Right cardiac atrium (tissue), 5 donors: ENCODE measurements at regions not wholly inside any gene's neighbourhood (a gene's known extent, or its start where the extent isn't known, plus 50 kb on each side); places are given as distances from the start of the nearest gene placed in this dataset.
A peak's percentile ranks its signal among the peaks of the same experiment; 100 is the strongest.

ENCODE experiments used
- ATAC-seq, 2 donors: fragments of 200-7000 bp; cut with Tn5 transposase; one replicate each; pipeline versions ENCODE4 v1.8.0 to v1.9.1; 2020; ENCODE audit warnings: moderate library complexity in 2 of 2, mild to moderate bottlenecking in 1 of 2
- DNase-seq, 3 donors: peaks; one replicate each; pipeline ENCODE4 v3.0.0-alpha.2; 2020
- H3K27ac ChIP-seq: one replicate; pipeline ENCODE4 v1.5.1; 2013; ENCODE audit warnings: mild to moderate bottlenecking, low read length, control low read depth, moderate library complexity
- H3K27me3 ChIP-seq: one replicate; pipeline ENCODE4 v1.6.1; 2013; ENCODE audit not compliant: control insufficient read depth, insufficient read depth
- H3K4me1 ChIP-seq: one replicate; pipeline ENCODE4 v1.6.1; 2013; ENCODE audit warnings: low read length; ENCODE audit not compliant: control insufficient read depth, insufficient read depth
- H3K4me3 ChIP-seq: one replicate; pipeline ENCODE4 v1.5.1; 2013; ENCODE audit warnings: low read length, control low read depth
- H3K9me3 ChIP-seq: one replicate; pipeline ENCODE4 v1.6.1; 2013; ENCODE audit warnings: low read length; ENCODE audit not compliant: control insufficient read depth
- WGBS: extraction: QIAGEN DNeasy Blood & Tissue Kit; methylation state at CpG from one replicate; pipeline ENCODE4 v1.1.7; 2013; 5-methylcytosine and 5-hydroxymethylcytosine counted together
- intact Hi-C, 4 donors: fragments of 100-400 bp; cut with DNase I; formaldehyde crosslinking; loops; one replicate each; pipeline versions ENCODE4 v1.11.0 to v1.14.0; 2022 to 2023
- donor health status: healthy with polysubstance abuse.
- donor health status: DM: no; HTN: yes; CAD: no.
- donor health status: DM: no; HTN: no; CAD: no.
- donor health status: DM: no; HTN: yes; CAD: no; lungs with severe emphysema.
- donor health status: DM: yes; HTN: yes; CAD: no.

GRCh38 chr1:79988401-79988800 lies 981.9 kb upstream of the ADGRL4 start:
- 86% methylated on average over 3 of the region's 3 CpGs for WGBS
- H3K4me1 ChIP-seq, result no peaks in the 10 kb centered on the region
- DNase-seq, result no peak
- no peak for ATAC-seq
- H3K4me3 ChIP-seq, result no peak overlapping the region
- no peak overlapping the region for H3K27ac ChIP-seq
- H3K27me3 ChIP-seq, result no peaks in the 10 kb centered on the region
- intact Hi-C loops, result no loop called here
- H3K9me3 ChIP-seq, result no peaks in the 10 kb centered on the region

GRCh38 chr1:79982211-79982610 lies 975.7 kb upstream of the ADGRL4 start:
- no peak overlapping the region for H3K4me3 ChIP-seq
- ATAC-seq (peak; percentile 96 to 97), DNase-seq (peak; percentile 81 to 93 (median 91))
- intact Hi-C loops, result no loop called here
- no peaks in the 10 kb centered on the region for H3K4me1 ChIP-seq
- H3K9me3 ChIP-seq, result no peaks in the 10 kb centered on the region
- no peaks in the 10 kb centered on the region for H3K27me3 ChIP-seq
- H3K27ac ChIP-seq, result no peak overlapping the region
- WGBS, result 4% methylated on average over 3 of the region's 3 CpGs

DNA sequence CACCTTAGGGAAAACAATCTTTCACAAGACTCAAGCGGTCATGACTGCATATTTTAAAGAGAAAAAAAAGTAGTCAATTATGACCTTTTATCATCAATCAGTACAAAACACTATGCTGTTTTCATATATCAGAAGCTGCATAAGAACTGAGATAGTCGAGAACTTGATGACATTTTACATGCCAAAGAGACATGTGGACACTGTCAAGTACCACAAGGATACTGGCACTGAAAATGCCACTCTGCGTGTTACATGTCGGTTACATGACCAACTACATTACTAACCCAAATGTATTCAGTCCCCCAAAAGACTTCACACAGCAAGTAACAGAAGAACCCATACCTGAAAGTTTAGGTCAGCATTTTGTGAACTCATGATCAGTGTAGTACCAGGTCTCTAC lies 975.0 kb upstream of the ADGRL4 start:
- 44% methylated on average over 4 of the region's 4 CpGs for WGBS
- DNase-seq (no peak), ATAC-seq (peak; percentile 54 to 59)
- Histone ChIP-seq H3K27ac (peak overlapping the region; percentile 8), H3K4me1 (no peaks in the 10 kb centered on the region), H3K27me3 (no peaks in the 10 kb centered on the region), H3K4me3 (no peak overlapping the region), H3K9me3 (no peaks in the 10 kb centered on the region)
- intact Hi-C loops, result no loop called here

DNA sequence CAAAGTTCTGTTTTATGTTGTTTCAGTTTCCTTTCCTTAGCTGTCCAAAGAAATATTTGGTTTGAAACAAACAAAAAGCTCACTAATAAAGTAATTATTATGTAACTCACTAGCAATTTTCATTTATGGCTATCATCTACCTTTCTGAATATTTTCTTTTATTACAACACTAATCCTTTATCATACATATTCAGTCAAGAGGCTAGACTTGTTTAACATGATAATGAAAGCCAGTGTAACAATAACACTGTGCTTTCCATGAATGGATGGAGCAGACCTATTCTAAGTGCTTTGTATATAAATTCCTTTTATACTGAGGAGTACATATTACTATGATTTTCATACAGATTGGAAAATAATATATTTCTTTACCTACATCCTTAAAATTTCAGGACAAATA lies 972.8 kb upstream of the ADGRL4 start:
- H3K27ac ChIP-seq, result no peak overlapping the region

DNA sequence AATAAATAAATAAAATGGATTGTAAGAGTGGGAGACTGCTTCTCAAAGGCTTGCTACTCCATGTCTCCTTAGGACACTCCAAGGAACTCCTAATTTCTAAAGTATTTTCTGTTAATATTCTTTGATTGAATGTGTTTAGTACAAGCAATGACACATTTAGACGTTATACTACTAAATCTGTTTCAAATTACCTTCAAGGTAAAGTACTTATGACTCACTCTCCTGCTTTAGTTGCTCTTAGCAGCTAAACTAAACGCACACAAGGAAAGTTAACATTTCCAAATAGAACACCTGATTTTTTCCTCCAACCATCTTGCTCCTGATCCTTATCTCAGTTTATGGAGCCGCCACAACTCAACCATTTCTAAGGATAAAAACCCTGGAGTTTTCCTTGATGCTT lies 969.8 kb upstream of the ADGRL4 start:
- no peak for DNase-seq
- 89% methylated on average over 3 of the region's 3 CpGs for WGBS
- no peak for ATAC-seq
- Histone ChIP-seq H3K27ac (no peak overlapping the region), H3K4me3 (no peak overlapping the region), H3K4me1 (no peaks in the 10 kb centered on the region), H3K9me3 (no peaks in the 10 kb centered on the region), H3K27me3 (no peaks in the 10 kb centered on the region)
- intact Hi-C loops, result no loop called here

More for the DNA sequence above, 972.8 kb upstream of the ADGRL4 start:
- DNase-seq (no peak), ATAC-seq (no peak)
- H3K4me1 ChIP-seq, result no peaks in the 10 kb centered on the region
- H3K9me3 ChIP-seq, result no peaks in the 10 kb centered on the region
- intact Hi-C loops, result no loop called here
- H3K4me3 ChIP-seq, result no peak overlapping the region
- no peaks in the 10 kb centered on the region for H3K27me3 ChIP-seq

DNA sequence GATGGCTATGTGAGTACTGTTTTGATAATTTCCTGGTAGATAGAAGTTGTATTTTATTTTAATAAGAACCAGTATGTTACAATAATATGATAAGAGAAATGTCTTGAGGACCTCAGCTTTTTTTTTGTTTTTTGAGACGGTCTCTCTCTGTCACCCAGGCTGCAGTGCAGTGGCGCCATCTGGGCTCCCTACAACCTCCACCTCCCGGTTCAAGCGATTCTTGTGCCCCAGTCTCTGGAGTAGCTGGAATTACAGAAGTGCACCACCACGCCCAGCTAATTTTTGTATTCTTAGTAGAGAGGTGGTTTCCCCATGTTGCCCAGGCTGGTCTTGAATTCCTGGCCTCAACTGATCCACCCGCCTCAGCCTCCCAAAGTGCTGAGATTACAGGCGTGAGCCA lies 968.1 kb upstream of the ADGRL4 start:
- ATAC-seq (no peak), DNase-seq (no peak)
- H3K9me3 ChIP-seq, result no peaks in the 10 kb centered on the region
- no peak overlapping the region for H3K4me3 ChIP-seq
- no peaks in the 10 kb centered on the region for H3K27me3 ChIP-seq
- H3K27ac ChIP-seq, result no peak overlapping the region
- intact Hi-C loops, result no loop called here
- no peaks in the 10 kb centered on the region for H3K4me1 ChIP-seq
- 88% methylated on average over 7 of the region's 7 CpGs for WGBS

- Histone ChIP-seq H3K9me3 (no peaks in the 10 kb centered on the region), H3K4me1 (no peaks in the 10 kb centered on the region), H3K4me3 (no peak overlapping the region), H3K27ac (no peak overlapping the region), H3K27me3 (no peaks in the 10 kb centered on the region)
- DNase-seq (no peak), ATAC-seq (no peak)
- intact Hi-C loops, result no loop called here
- 57% methylated on average over 2 of the region's 2 CpGs for WGBS
Measured at GRCh38 chr1:79969886-79970285, 963.4 kb upstream of the ADGRL4 start.

- Histone ChIP-seq H3K27me3 (no peaks in the 10 kb centered on the region), H3K27ac (no peak overlapping the region), H3K9me3 (no peaks in the 10 kb centered on the region), H3K4me1 (no peaks in the 10 kb centered on the region), H3K4me3 (no peak overlapping the region)
- intact Hi-C loops, result no loop called here
- WGBS, result 71% methylated on average over 2 of the region's 2 CpGs
- ATAC-seq (no peak), DNase-seq (no peak)
Measured at GRCh38 chr1:79966438-79966837, 959.9 kb upstream of the ADGRL4 start.

DNA sequence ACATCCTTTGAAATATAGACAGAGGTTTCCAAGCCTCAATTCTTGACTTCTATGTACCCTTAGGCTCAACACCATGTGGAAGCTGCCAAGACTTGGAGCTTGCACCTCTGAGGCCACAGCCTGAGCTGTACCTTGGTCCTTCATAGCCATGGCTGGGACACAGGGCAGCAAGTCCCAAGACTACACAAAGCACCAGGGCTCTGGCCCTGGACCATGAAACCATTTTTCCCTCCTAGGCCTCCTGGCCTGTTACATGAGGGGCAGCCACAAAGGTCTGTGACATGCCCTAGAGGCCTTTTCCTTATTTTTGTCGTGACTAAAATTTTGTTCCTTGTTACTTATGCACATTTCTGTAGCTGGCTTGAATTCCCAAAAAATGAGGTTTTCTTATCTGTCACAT lies 953.1 kb upstream of the ADGRL4 start:
- Histone ChIP-seq H3K9me3 (no peaks in the 10 kb centered on the region), H3K4me1 (no peaks in the 10 kb centered on the region), H3K27ac (no peak overlapping the region), H3K4me3 (no peak overlapping the region), H3K27me3 (no peaks in the 10 kb centered on the region)
- DNase-seq (no peak), ATAC-seq (no peak)
- WGBS, result 79% methylated on average over 1 of the region's 1 CpG
- intact Hi-C loops, result no loop called here

GRCh38 chr1:79955966-79956365 lies 949.4 kb upstream of the ADGRL4 start:
- Histone ChIP-seq H3K27me3 (no peaks in the 10 kb centered on the region), H3K4me3 (no peak overlapping the region), H3K4me1 (no peaks in the 10 kb centered on the region), H3K9me3 (no peaks in the 10 kb centered on the region), H3K27ac (no peak overlapping the region)
- intact Hi-C loops, result no loop called here
- no peak for DNase-seq
- no peak for ATAC-seq
- 58% methylated on average over 1 of the region's 1 CpG for WGBS

DNA sequence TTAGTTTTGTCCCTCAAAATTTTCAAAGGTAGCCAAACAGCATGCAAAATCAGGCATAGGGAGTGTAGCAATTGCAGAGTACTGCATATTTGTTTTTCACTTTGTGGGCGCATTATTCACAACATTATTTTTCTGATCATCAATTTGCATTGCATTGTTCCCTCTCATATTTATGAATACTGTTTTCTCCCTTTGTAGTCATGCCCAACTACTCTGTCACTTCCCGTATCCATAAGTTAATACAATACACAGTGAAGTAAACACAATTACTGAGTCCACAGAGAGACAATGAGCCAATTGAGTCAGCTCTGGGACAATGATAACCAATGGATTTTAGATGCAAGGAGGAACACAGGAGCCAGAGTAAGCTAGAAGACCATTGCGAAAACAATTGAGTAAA lies 944.0 kb upstream of the ADGRL4 start:
- no peaks in the 10 kb centered on the region for H3K4me1 ChIP-seq
- ATAC-seq (no peak), DNase-seq (no peak)
- WGBS, result 89% methylated on average over 3 of the region's 3 CpGs
- H3K27me3 ChIP-seq, result no peaks in the 10 kb centered on the region
- no peak overlapping the region for H3K27ac ChIP-seq
- intact Hi-C loops, result no loop called here
- H3K4me3 ChIP-seq, result no peak overlapping the region
- no peaks in the 10 kb centered on the region for H3K9me3 ChIP-seq

DNA sequence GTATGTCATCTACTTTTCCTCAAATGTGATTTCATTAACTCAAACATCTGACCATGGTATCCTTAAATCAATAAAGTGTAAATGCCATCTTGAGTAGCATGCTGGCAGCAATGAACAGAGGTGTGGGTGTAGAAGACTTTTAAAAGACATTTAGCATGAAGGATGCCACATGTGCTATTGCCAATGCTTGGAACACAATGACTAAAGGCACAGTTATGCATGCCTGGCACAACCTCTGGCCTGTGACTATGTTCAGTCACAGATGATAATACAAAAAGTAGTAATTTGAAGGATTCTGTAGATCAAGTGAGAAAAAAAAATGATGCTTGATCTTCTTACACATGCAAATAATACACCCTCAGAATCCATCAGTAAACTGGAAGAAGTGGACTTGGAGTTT lies 938.9 kb upstream of the ADGRL4 start:
- H3K4me3 ChIP-seq, result no peak overlapping the region
- intact Hi-C loops, result no loop called here
- DNase-seq (no peak), ATAC-seq (no peak)
- H3K27me3 ChIP-seq, result no peaks in the 10 kb centered on the region
- H3K27ac ChIP-seq, result no peak overlapping the region
- no peaks in the 10 kb centered on the region for H3K9me3 ChIP-seq
- no peaks in the 10 kb centered on the region for H3K4me1 ChIP-seq
